ENCODE measurements at regions not wholly inside any gene's neighbourhood (a gene's known extent, or its start where the extent isn't known, plus 50 kb on each side); places are given as distances from the start of the nearest gene placed in this dataset.

- no peak overlapping the region for H3K27ac ChIP-seq
- no peaks in the 10 kb centered on the region for H3K36me3 ChIP-seq
- H3K27me3 ChIP-seq = no peaks in the 10 kb centered on the region
- H3K4me3 ChIP-seq = no peak overlapping the region
- TF ChIP-seq CTCF (IDR thresholded peaks at IDR 0.05) (no peak), POLR2AphosphoS5 (IDR thresholded peaks at IDR 0.05; ENCODE audit: insufficient read depth in 1 of 2, low read depth in 1 of 2) (no peak), POLR2A (IDR thresholded peaks at IDR 0.05) (no peak)
- H3K9me3 ChIP-seq = no peaks in the 10 kb centered on the region
- peaks cover 7% of the 10 kb centered on the region for H3K4me1 ChIP-seq
- no peak for DNase-seq (ENCODE audit: extremely low spot score in 2 of 2)
- intact Hi-C loops (cut with DNase I) = no loop called here
Observed at GRCh38 chr10:44821290-44821689, 89.8 kb upstream of the TMEM72 start.

- Histone ChIP-seq H3K4me1 (peaks cover 7% of the 10 kb centered on the region), H3K4me3 (no peak overlapping the region), H3K9me3 (no peaks in the 10 kb centered on the region), H3K27me3 (no peaks in the 10 kb centered on the region), H3K27ac (no peak overlapping the region), H3K36me3 (no peaks in the 10 kb centered on the region)
- TF ChIP-seq POLR2A (IDR thresholded peaks at IDR 0.05) (no peak), CTCF (IDR thresholded peaks at IDR 0.05) (no peak), POLR2AphosphoS5 (IDR thresholded peaks at IDR 0.05; ENCODE audit: insufficient read depth in 1 of 2, low read depth in 1 of 2) (no peak)
- intact Hi-C loops (cut with DNase I) = no loop called here
- no peak for DNase-seq (ENCODE audit: extremely low spot score in 2 of 2)
Observed at GRCh38 chr10:44822349-44822748, 88.8 kb upstream of the TMEM72 start.

GRCh38 chr10:44822966-44823365 is 88.2 kb upstream of the TMEM72 start:
- H3K4me3 ChIP-seq = no peak overlapping the region
- no peak overlapping the region for H3K27ac ChIP-seq
- peaks cover 7% of the 10 kb centered on the region for H3K4me1 ChIP-seq
- intact Hi-C loops (cut with DNase I) = no loop called here
- H3K27me3 ChIP-seq = no peaks in the 10 kb centered on the region
- no peak for DNase-seq (ENCODE audit: extremely low spot score in 2 of 2)
- H3K36me3 ChIP-seq = no peaks in the 10 kb centered on the region
- H3K9me3 ChIP-seq = no peaks in the 10 kb centered on the region
- no peak for TF ChIP-seq CTCF (IDR thresholded peaks at IDR 0.05)
- no peak for TF ChIP-seq POLR2AphosphoS5 (IDR thresholded peaks at IDR 0.05; ENCODE audit: insufficient read depth in 1 of 2, low read depth in 1 of 2)
- no peak for TF ChIP-seq POLR2A (IDR thresholded peaks at IDR 0.05)

- H3K27me3 ChIP-seq = no peaks in the 10 kb centered on the region
Observed at GRCh38 chr10:44824607-44825006, 86.5 kb upstream of the TMEM72 start.

More at GRCh38 chr10:44824607-44825006, 86.5 kb upstream of the TMEM72 start:
- DNase-seq (ENCODE audit: extremely low spot score in 2 of 2) = no peak
- H3K9me3 ChIP-seq = no peaks in the 10 kb centered on the region
- no peak overlapping the region for H3K4me3 ChIP-seq
- H3K36me3 ChIP-seq = no peaks in the 10 kb centered on the region
- TF ChIP-seq CTCF (IDR thresholded peaks at IDR 0.05) (no peak), POLR2A (IDR thresholded peaks at IDR 0.05) (no peak), POLR2AphosphoS5 (IDR thresholded peaks at IDR 0.05; ENCODE audit: insufficient read depth in 1 of 2, low read depth in 1 of 2) (no peak)
- H3K4me1 ChIP-seq = peaks cover 6% of the 10 kb centered on the region
- intact Hi-C loops (cut with DNase I) = no loop called here
- H3K27ac ChIP-seq = no peak overlapping the region

Measured in vagina (tissue), 2 donors.